Testis (tissue), 2 donors: ENCODE measurements at regions not wholly inside any gene's neighbourhood (a gene's known extent, or its start where the extent isn't known, plus 50 kb on each side); places are given as distances from the start of the nearest gene placed in this dataset.

Experiments
- CTCF ChIP-seq, 3 experiments: fragments of 450-650 bp in 2 of 3; fragments of 200-600 bp in 1 of 3; sonication (generic) in 1 of 3; IDR thresholded peaks; one replicate each; pipeline ENCODE4 v1.5.1; 2016 to 2019; ENCODE audit warnings: antibody characterized with exemption in 3 of 3, mild to moderate bottlenecking in 2 of 3, moderate library complexity in 1 of 3
- POLR2A ChIP-seq: fragments of 450-650 bp; IDR thresholded peaks from one replicate; pipeline ENCODE4 v1.6.1; 2017; ENCODE audit warnings: antibody characterized with exemption, mild to moderate bottlenecking, moderate library complexity

DNA sequence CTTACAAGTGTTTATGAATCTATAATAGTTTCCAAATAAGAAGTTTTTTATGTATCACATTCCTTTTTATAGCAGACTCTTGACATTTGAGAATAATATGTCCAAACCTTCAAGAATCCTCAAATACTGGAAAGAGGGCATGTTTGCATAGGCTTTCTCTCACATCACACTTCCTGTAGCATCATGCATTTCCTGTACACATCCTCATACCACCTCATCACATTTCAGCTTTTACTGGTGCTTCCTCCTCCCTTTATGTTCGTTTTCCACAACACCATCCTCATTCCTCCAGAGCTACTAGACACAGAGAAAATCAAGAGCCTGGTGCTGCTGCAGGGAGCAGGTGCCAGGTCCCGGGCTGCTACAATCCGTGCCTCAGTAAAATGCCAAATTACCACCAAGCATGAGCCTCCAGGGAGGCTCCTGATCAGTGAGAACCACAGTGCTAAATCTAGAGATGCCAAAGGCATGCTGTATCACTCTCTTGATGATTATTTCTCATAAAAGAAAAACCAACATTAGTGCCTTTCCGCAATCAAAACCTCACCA is 137.7 kb upstream of the CYP1B1 start:
- TF ChIP-seq CTCF (IDR thresholded peaks at IDR 0.05) (no peak), POLR2A (no peak)
